ENCODE measurements at regions not wholly inside any gene's neighbourhood (a gene's known extent, or its start where the extent isn't known, plus 50 kb on each side); places are given as distances from the start of the nearest gene placed in this dataset.
"Not testable (repeated sequence)": the region's sequence is repeated elsewhere in the genome, so short reads cannot be mapped to it uniquely, and the experiment has no call there.

DNA sequence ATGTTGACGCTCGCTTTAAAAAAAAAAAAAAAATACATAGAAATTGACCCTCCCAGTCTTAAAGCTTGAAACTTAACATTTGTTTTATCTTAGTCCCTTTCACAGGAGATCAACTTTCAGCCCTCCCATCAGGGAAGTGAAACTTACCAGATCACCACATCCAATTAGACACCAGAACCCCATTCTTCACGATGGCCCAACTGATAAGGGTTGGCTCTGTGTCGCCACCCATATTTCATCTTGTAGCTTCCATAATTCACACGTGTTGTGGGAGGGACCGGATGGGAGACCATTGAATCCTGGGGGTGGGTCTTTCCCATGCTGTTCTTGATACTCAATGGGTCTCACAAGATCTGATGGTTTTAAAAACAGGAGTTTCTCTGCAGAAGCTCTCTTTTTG lies 629.4 kb upstream of the KCND2 start:
- DNase-seq: no peak

DNA sequence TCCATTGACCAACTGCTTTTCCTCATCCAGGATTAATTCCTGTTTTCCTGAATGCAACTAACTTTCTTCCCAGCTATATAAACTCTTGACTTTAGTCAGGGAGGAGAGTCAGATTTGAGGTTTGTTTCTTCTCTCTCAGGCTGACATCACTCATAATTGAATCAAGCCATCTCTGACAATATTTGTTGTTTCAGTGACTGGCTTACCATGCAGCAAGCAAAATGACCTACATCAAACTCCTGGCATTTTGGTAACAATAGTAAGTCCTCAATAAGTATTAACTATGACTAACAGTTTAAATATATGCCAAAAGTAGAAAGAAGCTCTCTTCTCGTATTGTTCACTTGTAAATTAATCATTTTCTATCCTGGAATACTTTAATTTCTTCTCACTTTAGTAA lies 625.7 kb upstream of the KCND2 start:
- DNase-seq: no peak

DNA sequence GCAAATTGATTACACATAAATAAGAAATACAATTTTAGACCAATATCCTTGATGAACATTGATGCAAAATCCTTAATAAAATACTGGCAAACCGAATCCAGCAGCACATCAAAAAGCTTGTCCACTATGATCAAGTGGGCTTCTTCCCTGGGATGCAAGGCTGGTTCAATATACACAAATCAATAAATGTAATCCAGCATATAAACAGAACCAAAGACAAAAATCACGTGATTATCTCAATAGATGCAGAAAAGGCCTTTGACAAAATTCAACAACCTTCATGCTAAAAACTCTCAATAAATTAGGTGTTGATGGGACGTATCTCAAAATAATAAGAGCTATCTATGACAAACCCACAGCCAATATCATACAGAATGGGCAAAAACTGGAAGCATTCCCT lies 624.2 kb upstream of the KCND2 start:
- not testable (repeated sequence) for DNase-seq

DNA sequence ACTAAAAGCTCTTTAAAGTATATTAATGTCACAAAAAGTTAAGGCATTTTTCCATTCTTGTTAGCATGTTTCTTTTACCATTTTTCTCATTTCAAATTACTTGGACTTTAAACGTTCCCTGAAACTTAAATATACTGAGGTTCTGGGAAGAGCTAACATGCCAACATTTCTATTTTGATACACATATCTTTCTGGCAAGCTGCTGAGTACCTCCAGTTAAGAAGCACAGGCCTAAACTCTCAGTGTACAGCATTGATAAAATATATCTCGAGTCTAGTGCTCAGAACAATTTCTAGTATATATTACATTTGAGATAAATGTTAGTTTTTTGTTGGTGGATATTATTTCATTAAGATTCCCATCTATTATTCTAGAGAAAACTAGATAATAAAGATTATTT lies 612.9 kb upstream of the KCND2 start:
- no peak for DNase-seq

DNA sequence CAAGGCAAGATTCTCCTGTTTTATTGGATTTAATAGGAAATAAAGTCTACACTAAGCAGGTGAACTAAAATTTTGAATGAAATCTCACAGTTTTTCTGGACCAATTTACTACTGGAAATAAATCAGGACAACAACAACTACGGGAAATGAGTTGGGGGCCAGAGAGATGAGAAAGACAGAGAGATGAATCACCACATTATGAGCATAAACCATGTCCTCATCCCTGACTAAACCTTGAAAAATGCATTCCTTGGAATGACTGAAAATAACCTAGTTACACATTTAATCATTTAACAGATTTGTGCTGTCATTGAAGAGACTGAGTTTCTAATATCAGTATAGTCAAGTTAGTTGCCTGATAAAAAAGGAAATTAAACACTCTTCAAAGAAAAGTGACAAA lies 608.4 kb upstream of the KCND2 start:
- no peak for DNase-seq

DNA sequence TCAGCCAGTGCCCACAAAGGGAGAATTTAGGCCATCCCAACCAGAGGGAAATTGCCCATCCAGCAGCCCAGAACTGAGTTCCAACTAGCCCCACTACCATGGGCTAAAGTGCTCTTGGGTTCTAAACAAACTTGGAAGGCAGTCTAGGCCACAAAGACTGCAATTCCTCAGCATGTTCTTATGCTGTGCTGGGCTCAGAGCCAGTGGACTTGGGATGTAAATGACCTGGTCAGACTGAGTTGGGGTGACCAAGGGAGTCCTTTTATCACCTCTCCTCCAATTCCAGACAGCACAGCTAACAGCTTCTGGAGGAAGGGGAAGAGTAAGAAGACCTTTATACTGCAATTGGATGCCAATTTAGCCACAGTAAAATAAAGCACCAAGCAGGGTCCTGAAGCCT lies 607.2 kb upstream of the KCND2 start:
- no peak for DNase-seq

DNA sequence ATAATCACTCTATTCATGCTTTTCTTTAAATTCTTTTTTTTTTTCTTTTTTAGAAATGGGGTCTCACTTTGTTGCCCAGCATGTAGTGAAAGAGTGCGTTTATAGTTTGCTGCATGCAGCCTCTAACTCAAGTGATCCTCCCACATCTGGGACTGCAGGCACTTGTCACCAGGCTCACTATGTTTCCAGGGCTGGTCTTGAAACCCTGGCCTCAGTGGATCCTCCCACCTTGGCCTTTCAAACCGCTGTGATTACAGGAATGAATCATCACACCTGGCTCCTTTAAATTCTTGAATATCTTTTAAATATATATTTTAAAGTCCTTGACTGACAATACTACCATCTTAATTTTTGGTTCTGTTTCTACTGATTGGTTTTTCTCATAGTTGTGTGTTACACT lies 591.6 kb upstream of the KCND2 start:
- DNase-seq: no peak

DNA sequence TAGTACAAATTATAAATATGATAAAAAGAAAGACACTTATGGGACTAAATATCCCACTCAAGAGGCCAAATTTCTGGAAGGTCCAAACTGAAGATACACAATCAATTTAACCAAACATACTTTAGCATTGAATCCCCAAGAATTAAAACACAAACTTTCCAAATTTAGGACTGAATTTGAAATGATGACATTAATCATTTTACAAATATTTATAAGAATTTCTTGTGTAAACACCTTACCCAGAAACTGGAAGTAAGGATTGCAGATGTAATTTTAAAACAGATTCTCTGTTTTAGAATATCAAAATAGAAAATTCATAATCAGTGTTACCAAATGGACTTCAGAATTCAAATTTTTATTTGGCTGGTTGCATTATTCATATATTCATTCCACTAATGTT lies 588.2 kb upstream of the KCND2 start:
- no peak for DNase-seq

DNA sequence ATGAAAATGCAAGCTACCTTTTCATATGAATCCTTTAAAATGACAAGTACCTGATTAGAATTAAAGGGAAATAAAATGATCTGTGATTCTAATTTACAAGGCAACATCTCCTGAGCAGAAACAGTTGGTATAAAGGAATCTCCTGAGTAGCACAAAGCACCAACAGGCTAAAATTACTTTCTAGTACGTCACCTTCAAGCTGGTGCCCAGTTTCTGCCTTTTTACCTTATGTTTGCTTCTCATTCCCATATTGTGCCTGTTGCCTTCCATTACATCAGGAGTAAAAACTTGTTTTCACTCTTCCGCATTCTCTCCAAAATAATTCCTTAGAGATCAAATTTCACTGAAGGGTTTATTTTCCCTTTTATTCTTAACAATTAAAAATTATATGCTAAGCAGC lies 587.1 kb upstream of the KCND2 start:
- DNase-seq: no peak

DNA sequence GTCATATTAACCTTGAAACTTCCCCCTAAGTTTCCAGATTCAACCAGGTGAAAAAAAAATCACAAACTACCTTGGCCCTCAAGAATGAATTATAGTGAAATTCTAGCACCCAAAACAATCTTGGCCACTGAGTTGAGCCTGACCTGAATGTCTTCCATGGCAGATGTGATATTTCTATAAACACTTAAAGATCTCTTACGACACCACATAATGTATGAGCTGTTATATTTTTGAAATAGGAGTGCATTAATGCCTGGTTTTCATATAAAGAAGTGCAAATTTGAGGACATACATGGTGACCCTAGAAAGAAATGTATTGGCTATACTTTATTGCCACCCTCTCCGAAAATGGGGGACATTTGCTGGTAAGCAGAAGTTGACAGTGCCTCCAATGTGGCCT lies 584.1 kb upstream of the KCND2 start:
- no peak for DNase-seq

DNA sequence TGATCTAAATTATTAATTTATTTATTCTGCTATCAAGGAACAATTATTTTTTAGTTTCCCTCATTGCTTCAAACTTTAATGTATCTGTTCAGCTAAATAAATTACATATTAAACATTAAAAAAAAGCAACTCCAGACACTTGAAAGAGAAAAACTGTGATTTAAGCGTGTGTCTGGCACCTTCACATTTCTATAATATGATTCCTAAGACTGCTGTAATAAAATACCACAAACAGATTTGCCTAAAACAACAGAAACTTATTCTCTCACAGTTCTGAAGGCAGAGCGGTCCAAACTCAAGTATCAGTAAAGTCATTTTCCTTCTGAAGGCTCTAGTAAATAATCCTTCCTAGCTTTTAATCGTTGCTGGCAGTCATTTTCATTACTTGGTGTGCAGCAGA lies 580.4 kb upstream of the KCND2 start:
- no peak for DNase-seq

DNA sequence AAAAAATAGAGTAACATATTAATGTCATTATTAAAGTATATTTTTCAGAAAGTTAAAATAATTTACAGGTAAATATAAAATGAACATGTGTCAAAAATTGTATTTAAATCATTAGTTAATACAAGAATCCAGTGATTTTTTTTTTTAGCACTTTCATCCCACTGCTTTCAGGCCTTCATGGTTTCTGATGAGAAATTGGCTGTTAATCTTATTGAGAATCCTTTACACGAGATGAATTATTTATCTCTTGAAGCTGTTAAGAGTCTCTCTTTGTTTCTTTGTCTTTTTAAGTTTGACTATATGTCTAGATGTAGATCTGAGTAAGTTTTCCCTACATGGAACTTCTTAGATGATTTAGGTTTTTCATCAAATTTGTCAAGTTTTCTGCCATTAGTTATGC lies 578.5 kb upstream of the KCND2 start:
- DNase-seq: no peak

DNA sequence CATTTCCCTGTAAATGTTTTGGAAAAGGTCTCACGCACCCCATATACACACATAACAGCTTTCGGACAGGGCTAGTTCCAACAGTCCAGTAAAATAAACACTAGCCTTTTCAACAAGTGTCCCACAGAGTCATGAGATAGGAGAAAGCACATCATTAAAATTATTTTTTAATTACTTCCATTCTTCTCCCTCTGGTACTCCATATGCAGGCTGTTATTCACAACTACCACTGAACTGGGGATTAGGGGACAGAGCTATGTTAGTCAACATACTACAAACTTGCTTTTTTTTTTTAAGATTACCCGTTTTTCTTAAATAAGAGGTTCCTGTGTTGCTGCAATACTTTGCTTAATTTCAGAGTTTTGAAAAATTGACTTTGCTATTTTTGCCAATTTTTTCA lies 576.6 kb upstream of the KCND2 start:
- no peak for DNase-seq

DNA sequence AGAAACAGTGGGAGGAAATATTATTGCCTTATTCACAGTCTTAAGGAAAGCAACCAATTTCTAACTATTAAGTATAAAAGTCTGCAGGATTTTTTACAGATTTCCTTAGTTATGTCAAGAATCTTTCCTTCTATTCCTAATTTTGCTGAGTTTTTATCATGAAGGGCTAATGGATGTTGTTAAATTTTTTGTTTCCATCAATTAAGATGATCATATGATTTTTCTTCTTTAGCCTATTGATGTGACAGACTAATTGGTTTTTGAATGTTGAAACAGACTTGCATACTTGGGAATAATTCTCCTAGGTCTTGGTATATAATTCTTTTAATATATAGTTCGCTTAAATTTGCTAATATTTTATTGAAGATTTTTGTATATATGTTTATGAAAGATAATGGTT lies 569.1 kb upstream of the KCND2 start:
- DNase-seq: no peak

DNA sequence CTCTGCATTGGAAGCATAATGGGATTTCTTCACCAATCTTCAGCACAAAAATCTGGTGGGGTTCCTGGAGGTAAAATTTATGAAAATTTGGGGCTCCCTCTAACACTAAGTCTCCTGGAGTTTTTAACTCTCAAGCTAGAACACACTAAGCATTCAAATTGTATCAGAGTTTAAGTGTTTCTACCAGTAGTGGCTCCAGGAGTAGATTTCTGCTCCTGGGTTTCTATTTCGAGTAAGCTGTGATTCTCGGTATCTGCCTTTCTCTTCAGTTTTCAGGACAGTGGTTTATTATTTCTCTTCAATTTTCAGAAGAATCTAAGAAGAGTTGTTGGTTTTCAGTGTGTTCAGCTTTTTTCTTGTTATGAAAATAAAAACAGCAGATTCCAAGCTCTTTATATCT lies 566.4 kb upstream of the KCND2 start:
- no peak for DNase-seq

DNA sequence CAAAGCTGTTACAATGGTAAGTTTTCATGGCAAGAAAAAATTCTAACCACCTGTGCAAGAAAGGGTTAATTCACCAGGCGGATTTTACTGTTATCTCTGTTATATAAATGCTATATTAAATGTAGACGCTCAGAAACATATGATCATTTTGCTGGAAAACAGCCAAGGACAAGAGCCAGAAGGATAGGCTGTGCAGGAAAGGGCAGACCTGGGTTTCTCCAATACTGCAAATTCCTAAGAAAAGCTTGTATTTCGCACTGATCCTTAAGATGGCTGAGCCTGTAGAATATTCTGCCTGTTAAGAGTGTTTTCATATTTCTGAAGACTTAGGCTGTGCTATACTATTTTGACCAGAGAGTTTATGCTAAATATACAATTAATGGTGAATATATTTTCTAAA lies 564.1 kb upstream of the KCND2 start:
- no peak for DNase-seq

DNA sequence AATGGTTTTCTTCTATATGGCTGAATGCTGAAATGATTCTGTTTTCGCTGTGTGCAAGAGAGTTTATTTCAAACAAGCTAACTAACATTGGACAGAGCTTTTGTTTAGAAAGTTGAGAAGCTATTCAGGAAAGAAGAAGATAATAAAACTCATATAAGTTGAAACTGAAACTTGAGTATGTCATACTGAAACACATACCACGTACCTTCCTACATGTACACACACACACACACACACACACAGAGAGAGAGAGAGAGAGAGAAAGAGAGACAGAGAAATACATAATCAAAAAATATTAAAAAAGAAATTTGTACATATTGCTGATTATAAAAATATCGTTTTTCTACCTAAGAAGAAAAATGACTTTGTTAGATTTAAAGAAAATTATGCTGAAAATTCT lies 561.9 kb upstream of the KCND2 start:
- no peak for DNase-seq

DNA sequence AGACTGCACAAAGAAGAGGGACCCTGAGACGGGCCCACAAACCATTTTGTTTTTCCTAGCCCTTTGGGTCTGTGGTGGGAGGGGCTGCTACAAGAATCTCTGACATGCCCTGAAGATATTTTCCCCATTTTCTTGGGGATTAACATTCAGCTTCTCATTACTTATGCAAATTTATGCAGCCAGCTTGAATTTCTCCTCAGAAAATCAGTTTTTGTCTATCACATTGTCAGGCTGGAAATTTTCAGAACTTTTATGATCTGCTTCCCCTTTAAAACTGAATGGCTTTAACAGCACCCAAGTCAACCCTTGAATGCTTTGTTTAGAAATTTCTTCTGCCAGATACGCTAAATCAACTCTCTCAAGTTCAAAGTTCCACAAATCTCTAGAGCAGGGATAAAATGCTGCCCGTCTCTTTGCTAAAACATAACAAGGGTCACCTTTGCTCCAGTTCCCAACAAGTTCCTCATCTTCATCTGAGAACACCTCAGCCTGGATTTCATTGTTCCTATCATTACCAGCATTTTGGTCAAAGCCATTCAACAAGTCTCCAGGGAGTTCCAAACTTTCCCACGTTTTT lies 560.0 kb upstream of the KCND2 start:
- no peak for DNase-seq

DNA sequence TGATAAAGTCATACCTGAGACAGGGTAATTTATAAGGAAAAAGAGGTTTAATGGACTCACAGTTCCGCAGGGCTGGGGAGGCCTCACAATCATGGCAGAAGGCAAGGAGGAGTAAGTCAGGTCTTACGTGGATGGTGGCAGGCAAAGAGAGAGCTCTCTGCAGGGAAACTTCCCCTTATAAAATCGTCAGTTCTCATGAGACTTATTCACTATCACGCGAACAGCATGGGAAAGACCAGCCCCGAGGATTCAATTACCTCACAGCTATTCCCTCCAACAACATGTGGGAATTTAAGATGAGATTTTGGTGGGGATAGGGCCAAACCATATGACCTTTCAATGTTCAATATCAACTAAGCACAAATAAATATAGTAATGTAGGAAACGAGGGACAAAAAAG lies 559.4 kb upstream of the KCND2 start:
- no peak for DNase-seq

DNA sequence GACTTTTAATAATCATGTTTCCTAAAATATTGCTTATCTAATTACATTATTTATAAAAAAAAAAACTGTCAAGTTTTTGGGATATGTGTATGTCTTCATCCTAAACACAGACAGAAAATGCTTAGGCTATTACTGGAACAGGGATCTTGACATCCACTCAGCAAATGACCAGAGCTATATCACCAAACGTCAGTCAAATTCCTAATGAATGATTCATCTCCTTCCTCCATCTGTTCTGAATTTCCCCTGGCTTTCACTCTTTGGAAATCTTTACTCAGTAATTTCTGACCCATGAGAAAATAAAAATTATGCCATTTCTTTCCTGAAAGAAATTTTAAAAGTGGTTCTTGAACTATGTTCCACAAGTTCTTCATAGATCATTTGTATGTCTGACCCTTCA lies 552.4 kb upstream of the KCND2 start:
- DNase-seq: no peak

DNA sequence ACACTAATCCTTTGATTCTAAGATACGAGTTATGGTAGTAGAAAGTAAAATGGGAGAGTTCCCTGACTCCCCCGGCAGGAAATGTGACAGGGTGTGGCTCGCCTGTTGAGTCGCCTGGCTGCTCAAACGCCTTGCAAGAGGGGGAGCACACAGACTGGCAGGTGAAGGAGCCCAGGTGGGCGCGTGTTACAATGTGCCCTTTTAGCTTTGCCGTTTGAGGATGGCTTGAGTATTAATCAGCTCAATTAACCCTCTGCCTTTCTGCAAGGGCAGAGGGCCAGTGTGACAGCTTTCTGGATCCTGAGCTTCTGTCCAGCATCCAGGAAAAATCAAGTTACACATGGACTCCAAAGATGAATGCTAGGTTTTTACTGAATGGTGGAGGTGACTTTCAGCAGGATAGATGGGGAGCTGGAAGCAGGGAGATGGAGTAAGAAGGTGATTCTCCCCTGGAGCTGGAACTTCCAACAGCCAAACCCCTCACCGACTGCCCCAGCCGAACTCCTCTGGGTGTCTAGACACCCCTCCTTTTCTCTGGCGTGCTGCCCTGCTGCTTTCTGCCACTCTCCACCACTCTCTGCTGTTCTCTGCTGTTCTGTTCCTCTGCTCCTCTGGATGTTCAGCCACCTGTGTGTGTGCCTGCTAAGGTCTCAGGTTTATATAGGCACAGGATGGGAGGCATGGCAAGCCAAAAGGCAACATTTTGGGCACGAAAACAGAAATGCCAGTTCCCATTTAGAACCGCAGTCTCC lies 548.8 kb upstream of the KCND2 start:
- no peak for DNase-seq

DNA sequence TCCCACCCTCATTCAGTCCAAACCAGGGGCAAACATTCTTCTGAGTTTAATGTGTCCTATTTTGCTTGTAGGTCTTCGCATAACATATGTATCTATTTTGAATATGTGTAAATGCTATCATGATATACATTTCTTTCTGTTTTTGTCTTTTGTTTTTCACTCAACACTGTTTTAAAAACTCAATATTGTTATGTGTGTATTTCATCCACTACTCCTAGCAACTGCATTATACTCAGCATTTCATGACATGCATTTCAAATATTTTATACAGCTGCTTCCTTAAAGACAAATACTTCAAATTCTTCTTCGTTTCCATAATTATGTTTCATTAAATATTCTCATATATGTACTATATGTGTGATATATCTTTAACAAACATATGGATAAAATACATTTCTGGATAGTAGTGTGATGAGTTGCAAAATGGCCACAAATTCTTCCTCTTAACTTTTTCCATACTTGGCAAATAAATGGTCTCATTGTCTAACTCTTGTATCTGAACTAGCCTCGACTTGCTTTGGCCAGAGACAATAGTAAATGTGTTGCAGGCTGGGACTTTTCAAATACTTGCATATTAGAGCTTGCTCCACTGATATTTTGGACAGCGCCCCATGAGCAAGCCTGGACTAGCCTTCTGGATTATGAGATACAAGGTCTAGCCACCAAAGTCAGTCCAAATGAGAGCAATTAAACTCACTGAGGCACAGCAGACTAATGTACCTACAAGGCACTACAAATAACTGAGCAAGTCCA lies 539.7 kb upstream of the KCND2 start:
- DNase-seq: no peak

DNA sequence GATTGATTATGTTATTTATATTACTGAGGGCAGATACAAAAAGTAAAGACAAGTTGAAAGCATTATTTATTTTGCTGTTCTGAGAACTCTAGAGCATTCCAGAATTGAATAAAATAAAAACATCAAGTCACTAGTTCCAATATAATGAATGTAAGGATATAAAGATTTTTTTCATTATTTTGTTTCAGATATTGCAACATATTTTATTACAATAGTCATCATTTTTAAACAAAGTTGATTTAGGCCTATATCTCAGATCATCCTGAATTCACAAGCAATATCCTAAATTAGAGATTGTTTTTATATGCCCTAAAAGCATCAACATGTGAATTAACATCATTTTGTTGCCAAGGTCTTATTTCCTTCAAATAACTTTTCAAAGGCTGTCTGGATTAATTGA lies 535.6 kb upstream of the KCND2 start:
- no peak for DNase-seq

DNA sequence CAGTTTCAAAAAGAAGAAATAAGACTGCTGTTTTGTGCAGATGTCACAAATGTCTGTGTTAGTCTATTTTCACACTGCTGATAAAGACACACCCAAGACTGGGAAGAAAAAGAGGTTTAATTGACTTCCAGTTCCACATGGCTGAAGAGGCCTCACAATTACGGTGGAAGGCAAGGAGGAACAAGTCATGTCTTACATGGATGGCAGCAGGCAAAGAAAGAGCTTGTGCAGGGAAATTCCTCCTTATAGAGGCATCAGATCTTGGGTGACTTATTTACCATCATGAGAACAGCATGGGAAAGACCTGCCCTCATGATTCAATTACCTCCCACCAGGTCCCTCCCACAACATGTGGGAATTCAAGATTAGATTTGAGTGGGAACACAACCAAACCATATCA lies 527.7 kb upstream of the KCND2 start:
- not testable (repeated sequence) for DNase-seq
